BJ (cell line): ENCODE measurements at regions not wholly inside any gene's neighbourhood (a gene's known extent, or its start where the extent isn't known, plus 50 kb on each side); places are given as distances from the start of the nearest gene placed in this dataset.

Experiments
- CTCF ChIA-PET: fragments of 350-600 bp; formaldehyde crosslinking; extraction: SDS; loops from one replicate; lab custom pipeline; 2021; ENCODE audit warnings: antibody characterized with exemption, inconsistent platforms; lab: Yijun Ruan, JAX
- POLR2A ChIA-PET: fragments of 300-600 bp; sonication (Branson Sonifier 250); formaldehyde crosslinking; extraction: SDS; loops from one replicate; lab custom pipeline; 2021; ENCODE audit warnings: antibody characterized with exemption; lab: Charles Lee
- DNase-seq: peaks from one replicate; pipeline ENCODE4 v3.0.0-alpha.2; 2011; ENCODE audit warnings: low read depth
- H3K27me3 ChIP-seq: 2 replicates; pipeline ENCODE4 v1.6.0; 2011; ENCODE audit warnings: low read length; ENCODE audit not compliant: control insufficient read depth, insufficient read depth
- H3K36me3 ChIP-seq: 2 replicates; pipeline ENCODE4 v1.5.1; 2011; ENCODE audit warnings: low read length; ENCODE audit not compliant: control insufficient read depth, insufficient read depth
- H3K4me3 ChIP-seq: 2 replicates; pipeline ENCODE4 v1.5.1; 2011; ENCODE audit warnings: low read depth, mild to moderate bottlenecking, control low read depth, low read length
- TF ChIP-seq, protein P1 (sequence below): IDR thresholded peaks from 2 replicates; pipeline ENCODE4 v1.5.1; 2011; ENCODE audit warnings: low read depth, mild to moderate bottlenecking, control low read depth, inconsistent platforms, low read length, moderate library complexity; ENCODE audit not compliant: insufficient read depth

DNA sequence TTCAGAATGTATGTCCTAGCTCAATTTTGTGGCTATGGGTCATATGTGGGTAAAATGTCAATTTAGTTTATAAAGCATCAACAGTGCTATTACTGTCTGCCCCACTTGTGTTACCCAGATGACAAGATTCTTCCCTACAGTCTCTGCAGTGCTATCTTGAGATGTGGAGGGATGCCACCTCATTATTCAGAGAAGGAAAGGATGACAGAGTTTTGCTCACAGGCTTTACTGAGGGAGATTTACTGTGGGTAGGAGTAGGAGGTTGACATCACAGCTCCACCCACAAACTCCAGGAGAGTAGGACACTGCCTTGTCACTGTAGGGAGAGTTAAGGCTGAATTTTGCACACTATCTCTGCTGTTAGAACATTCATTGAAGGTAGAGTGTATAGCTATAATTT is 359.3 kb downstream of the HTR1A start:
- TF ChIP-seq, protein P1, sequence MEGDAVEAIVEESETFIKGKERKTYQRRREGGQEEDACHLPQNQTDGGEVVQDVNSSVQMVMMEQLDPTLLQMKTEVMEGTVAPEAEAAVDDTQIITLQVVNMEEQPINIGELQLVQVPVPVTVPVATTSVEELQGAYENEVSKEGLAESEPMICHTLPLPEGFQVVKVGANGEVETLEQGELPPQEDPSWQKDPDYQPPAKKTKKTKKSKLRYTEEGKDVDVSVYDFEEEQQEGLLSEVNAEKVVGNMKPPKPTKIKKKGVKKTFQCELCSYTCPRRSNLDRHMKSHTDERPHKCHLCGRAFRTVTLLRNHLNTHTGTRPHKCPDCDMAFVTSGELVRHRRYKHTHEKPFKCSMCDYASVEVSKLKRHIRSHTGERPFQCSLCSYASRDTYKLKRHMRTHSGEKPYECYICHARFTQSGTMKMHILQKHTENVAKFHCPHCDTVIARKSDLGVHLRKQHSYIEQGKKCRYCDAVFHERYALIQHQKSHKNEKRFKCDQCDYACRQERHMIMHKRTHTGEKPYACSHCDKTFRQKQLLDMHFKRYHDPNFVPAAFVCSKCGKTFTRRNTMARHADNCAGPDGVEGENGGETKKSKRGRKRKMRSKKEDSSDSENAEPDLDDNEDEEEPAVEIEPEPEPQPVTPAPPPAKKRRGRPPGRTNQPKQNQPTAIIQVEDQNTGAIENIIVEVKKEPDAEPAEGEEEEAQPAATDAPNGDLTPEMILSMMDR: no peak
- DNase-seq: no peak
- no peaks in the 10 kb centered on the region for H3K27me3 ChIP-seq
- no peak overlapping the region for H3K4me3 ChIP-seq
- POLR2A ChIA-PET: no interaction called here
- no peaks in the 10 kb centered on the region for H3K36me3 ChIP-seq
- CTCF ChIA-PET: interaction anchor here (0.7 kb wide), 1 partner anchor 1328 kb away, joined by 4 read pairs; no protein-coding TSS in a partner anchor

DNA sequence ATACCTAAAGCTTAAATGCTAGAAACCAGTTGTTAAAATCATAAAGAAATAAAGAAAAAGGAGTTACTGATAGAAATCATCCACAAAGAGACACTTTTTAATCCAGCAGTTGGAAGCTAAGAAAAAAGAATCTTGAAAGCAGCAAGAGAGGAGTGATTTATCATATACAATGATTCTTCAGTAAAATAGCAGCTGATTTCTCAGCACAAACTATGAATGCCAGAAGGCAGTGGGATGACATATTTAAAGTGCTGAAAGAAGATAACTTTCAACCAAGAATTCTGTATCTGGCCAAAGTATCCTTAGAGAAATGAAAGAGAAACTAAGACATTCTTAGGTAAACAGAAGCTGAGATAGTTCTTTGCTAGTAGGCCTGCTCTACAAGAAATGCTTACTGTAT is 366.0 kb downstream of the HTR1A start:
- CTCF ChIA-PET: interaction anchor here (1.7 kb wide), 1 partner anchor 29 kb away, joined by 3 read pairs; no protein-coding TSS in a partner anchor
- DNase-seq: no peak
- POLR2A ChIA-PET: no interaction called here
- TF ChIP-seq, protein P1: no peak
- Histone ChIP-seq H3K36me3 (no peaks in the 10 kb centered on the region), H3K4me3 (no peak overlapping the region), H3K27me3 (no peaks in the 10 kb centered on the region)

DNA sequence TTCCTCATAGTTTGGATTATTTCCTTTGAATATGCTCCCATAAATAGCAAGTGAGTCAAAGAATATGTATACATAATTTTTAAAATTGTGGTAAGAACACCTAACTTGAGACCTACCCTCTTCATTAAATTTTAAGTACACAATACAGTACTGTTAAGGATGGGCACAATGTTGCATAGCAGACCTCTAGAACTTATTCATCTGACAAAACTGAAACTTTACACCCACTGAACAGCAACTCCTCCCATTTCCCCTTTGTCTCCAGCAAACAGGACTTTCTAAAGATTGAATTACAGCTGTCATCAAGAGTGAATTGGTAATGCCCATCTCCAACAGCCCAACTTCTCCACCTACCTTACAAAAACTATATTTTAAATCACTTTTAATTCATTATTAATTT is 388.9 kb downstream of the HTR1A start:
- Histone ChIP-seq H3K36me3 (no peaks in the 10 kb centered on the region), H3K4me3 (no peak overlapping the region), H3K27me3 (no peaks in the 10 kb centered on the region)
- POLR2A ChIA-PET: no interaction called here
- CTCF ChIA-PET: no interaction called here
- DNase-seq: no peak
- TF ChIP-seq, protein P1: no peak

DNA sequence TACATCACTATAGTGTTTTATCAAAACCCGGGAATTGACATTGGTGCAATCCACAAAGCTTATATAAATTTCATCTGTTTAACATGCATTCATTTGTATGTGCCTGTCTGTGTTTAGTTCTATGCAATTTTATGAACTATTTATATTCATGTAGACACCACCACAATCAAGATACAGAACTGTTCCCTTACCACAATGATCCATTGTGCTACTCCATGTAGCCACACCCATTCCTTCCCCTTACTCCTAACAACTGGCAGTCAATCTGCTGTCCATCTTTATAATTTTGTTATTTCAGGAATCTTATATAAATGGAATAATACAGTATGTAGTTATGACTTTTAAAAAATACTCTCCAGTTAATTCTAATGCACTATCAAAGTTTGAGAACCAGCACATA is 389.5 kb downstream of the HTR1A start:
- ChIA-PET CTCF (no interaction called here), POLR2A (no interaction called here)
- H3K36me3 ChIP-seq: no peaks in the 10 kb centered on the region
- DNase-seq: no peak
- H3K27me3 ChIP-seq: no peaks in the 10 kb centered on the region
- TF ChIP-seq, protein P1: no peak
- H3K4me3 ChIP-seq: no peak overlapping the region

DNA sequence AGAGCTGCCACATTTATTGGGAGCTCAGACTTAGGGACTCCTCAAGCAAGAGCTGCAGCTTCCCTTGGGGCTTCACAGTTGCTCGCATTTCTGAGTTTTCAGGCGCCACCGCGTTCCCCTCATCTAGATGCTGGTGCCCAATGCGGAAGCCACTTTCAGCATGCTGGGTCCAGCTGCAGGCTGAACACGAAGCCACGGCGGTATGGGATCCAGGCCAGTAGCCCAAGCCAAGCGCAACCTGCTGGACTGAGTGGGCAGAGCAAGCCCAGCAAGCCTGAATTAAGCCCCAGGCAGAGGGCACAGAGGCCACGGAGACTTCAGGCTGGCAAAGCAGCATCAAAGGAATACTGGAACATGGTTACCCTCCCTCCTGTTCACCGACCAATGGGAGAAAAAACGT is 391.5 kb downstream of the HTR1A start:
- Histone ChIP-seq H3K27me3 (no peaks in the 10 kb centered on the region), H3K4me3 (no peak overlapping the region), H3K36me3 (no peaks in the 10 kb centered on the region)
- TF ChIP-seq, protein P1: no peak
- ChIA-PET POLR2A (no interaction called here), CTCF (interaction anchor here (0.6 kb wide), 1 partner anchor 143 kb away, joined by 3 read pairs; no protein-coding TSS in a partner anchor)
- DNase-seq: no peak
